ENCODE measurements at regions not wholly inside any gene's neighbourhood (a gene's known extent, or its start where the extent isn't known, plus 50 kb on each side); places are given as distances from the start of the nearest gene placed in this dataset.

- no peak for DNase-seq
- Histone ChIP-seq H3K4me3 (ENCODE audit: low read depth, low read length) (no peak overlapping the region), H3K27ac (no peak overlapping the region), H3K27me3 (replicated peaks) (no peaks in the 10 kb centered on the region), H3K36me3 (replicated peaks) (no peaks in the 10 kb centered on the region)
- in situ Hi-C loops (cut with HindIII; ENCODE audit: low pct_ligation_motif_present, low sequenced_read_pairs), result no loop called here
- TF ChIP-seq CTCF (IDR thresholded peaks at IDR 0.05; ENCODE audit: low read depth, low read length, missing control alignments), result no peak
These were observed 96.0 kb downstream of the MED10 start for GRCh38 chr5:6282352-6282751.

DNA sequence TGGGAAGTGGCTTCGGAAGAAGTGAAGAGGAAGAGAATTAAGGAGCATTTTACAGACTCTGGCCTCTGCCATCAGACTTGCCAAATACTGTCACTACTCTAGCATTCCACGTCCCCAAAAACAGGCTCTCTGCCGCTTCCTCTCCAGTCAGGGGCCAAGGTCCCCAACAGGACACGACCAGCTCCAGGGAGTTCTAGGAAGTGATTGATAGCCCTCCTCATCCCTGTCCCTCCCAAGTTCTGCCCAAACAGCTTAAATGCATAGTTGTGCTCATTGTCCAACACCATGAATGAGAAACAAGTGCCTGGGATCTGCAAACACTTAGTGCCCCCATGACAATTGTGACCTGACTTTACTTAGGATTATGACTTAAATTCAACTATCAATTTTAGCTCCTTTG is 96.5 kb downstream of the MED10 start:
- no peaks in the 10 kb centered on the region for H3K36me3 ChIP-seq (replicated peaks)
- no peak for TF ChIP-seq CTCF (IDR thresholded peaks at IDR 0.05; ENCODE audit: low read depth, low read length, missing control alignments)
- DNase-seq, result no peak
- in situ Hi-C loops (cut with HindIII; ENCODE audit: low pct_ligation_motif_present, low sequenced_read_pairs), result no loop called here
- no peaks in the 10 kb centered on the region for H3K27me3 ChIP-seq (replicated peaks)
- H3K4me3 ChIP-seq (ENCODE audit: low read depth, low read length), result no peak overlapping the region
- H3K27ac ChIP-seq, result no peak overlapping the region

- Histone ChIP-seq H3K27me3 (replicated peaks) (no peaks in the 10 kb centered on the region), H3K36me3 (replicated peaks) (no peaks in the 10 kb centered on the region), H3K27ac (no peak overlapping the region), H3K4me3 (ENCODE audit: low read depth, low read length) (no peak overlapping the region)
- no peak for DNase-seq
- TF ChIP-seq CTCF (IDR thresholded peaks at IDR 0.05; ENCODE audit: low read depth, low read length, missing control alignments), result no peak
- in situ Hi-C loops (cut with HindIII; ENCODE audit: low pct_ligation_motif_present, low sequenced_read_pairs), result no loop called here
These were observed 97.8 kb downstream of the MED10 start for GRCh38 chr5:6280425-6281100.

- in situ Hi-C loops (cut with HindIII; ENCODE audit: low pct_ligation_motif_present, low sequenced_read_pairs), result no loop called here
- H3K36me3 ChIP-seq (replicated peaks), result no peaks in the 10 kb centered on the region
- no peak overlapping the region for H3K27ac ChIP-seq
- H3K27me3 ChIP-seq (replicated peaks), result no peaks in the 10 kb centered on the region
- TF ChIP-seq CTCF (IDR thresholded peaks at IDR 0.05; ENCODE audit: low read depth, low read length, missing control alignments), result no peak
- H3K4me3 ChIP-seq (ENCODE audit: low read depth, low read length), result no peak overlapping the region
- no peak for DNase-seq
These were observed 98.7 kb downstream of the MED10 start for GRCh38 chr5:6279607-6280006.

DNA sequence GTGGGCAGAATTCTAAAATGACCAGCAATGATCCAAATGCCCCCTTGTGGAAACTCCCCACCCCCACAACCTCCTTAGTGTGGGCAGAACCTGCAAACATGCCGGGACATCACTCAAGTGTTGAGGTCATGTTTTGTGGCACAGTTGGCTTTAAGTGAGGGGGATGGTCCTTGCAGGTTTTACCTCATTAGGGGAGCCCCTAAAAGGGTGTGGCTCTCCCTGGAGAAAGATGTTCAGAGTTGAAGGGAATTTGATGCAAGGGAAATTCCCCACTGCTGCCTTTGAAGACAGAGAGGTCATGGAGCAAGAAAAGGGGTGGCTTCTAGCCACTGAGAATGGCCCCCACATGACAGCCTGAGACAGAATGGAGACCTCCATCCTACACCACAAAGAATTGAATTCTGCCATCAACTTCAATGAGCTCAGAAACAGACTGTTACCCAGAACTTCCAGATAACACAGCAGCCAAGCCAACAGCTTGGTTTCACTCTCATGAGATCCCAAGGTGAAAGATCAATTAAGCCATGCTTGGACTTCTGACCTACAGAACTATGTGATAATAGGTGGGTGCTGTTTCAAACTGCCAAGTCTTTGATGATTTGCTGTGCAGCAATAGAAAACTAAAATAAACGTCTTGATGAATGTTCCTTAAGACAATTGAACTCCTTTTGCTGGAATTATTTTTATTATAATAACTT is 103.4 kb downstream of the MED10 start:
- Histone ChIP-seq H3K27ac (no peak overlapping the region), H3K36me3 (replicated peaks) (no peaks in the 10 kb centered on the region), H3K27me3 (replicated peaks) (no peaks in the 10 kb centered on the region), H3K4me3 (ENCODE audit: low read depth, low read length) (no peak overlapping the region)
- DNase-seq, result no peak
- in situ Hi-C loops (cut with HindIII; ENCODE audit: low pct_ligation_motif_present, low sequenced_read_pairs), result no loop called here
- TF ChIP-seq CTCF (IDR thresholded peaks at IDR 0.05; ENCODE audit: low read depth, low read length, missing control alignments), result no peak
